PFSK-1 (cell line): ENCODE measurements at regions not wholly inside any gene's neighbourhood (a gene's known extent, or its start where the extent isn't known, plus 50 kb on each side); places are given as distances from the start of the nearest gene placed in this dataset.

Experiments used
- FOXP2 ChIP-seq: optimal IDR thresholded peaks from 2 replicates; pipeline ENCODE3; 2011; ENCODE audit warnings: borderline replicate concordance, control low read depth, inconsistent platforms; ENCODE audit not compliant: insufficient read depth; ENCODE audit errors: extremely low read length, extremely low read depth
- POLR2AphosphoS5 ChIP-seq: IDR thresholded peaks from 2 replicates; pipeline ENCODE4 v1.6.1; 2012; ENCODE audit warnings: low read depth, mild to moderate bottlenecking, control low read depth, low read length, moderate library complexity
- REST ChIP-seq, 2 experiments: IDR thresholded peaks; 2 replicates each; pipeline versions ENCODE4 v1.6.1 to v1.8.0; 2011 to 2012; ENCODE audit warnings: low read depth in 2 of 2, low read length in 2 of 2, control low read depth in 1 of 2, inconsistent platforms in 1 of 2, mild to moderate bottlenecking in 1 of 2, moderate library complexity in 1 of 2; ENCODE audit not compliant: insufficient read depth in 1 of 2
- SIN3A ChIP-seq: IDR thresholded peaks from 2 replicates; pipeline ENCODE4 v1.6.1; 2012; ENCODE audit warnings: mild to moderate bottlenecking, low read length, moderate library complexity, borderline replicate concordance; ENCODE audit not compliant: insufficient read depth
- TAF1 ChIP-seq: IDR thresholded peaks from 2 replicates; pipeline ENCODE4 v1.6.1; 2012; ENCODE audit warnings: low read length, control low read depth, borderline replicate concordance; ENCODE audit not compliant: insufficient read depth

- TF ChIP-seq POLR2AphosphoS5 (no peak), FOXP2 (no peak), REST (IDR thresholded peaks at IDR 0.05; ENCODE audit: insufficient read depth in 1 of 2, low read depth in 2 of 2, low read length in 2 of 2) (no peak), SIN3A (no peak), TAF1 (no peak)
Measured at GRCh38 chr1:222004034-222004433, 262.1 kb upstream of the DUSP10 start.

- TF ChIP-seq POLR2AphosphoS5 (no peak), SIN3A (no peak), TAF1 (no peak), FOXP2 (no peak), REST (IDR thresholded peaks at IDR 0.05; ENCODE audit: insufficient read depth in 1 of 2, low read depth in 2 of 2, low read length in 2 of 2) (no peak)
Measured at GRCh38 chr1:222002503-222002902, 260.6 kb upstream of the DUSP10 start.

- TF ChIP-seq SIN3A (no peak), REST (IDR thresholded peaks at IDR 0.05; ENCODE audit: insufficient read depth in 1 of 2, low read depth in 2 of 2, low read length in 2 of 2) (no peak), TAF1 (no peak), POLR2AphosphoS5 (no peak), FOXP2 (no peak)
Measured at GRCh38 chr1:222000131-222000530, 258.2 kb upstream of the DUSP10 start.

- TF ChIP-seq REST (IDR thresholded peaks at IDR 0.05; ENCODE audit: insufficient read depth in 1 of 2, low read depth in 2 of 2, low read length in 2 of 2) = no peak
- no peak for TF ChIP-seq TAF1
- TF ChIP-seq POLR2AphosphoS5 = no peak
- TF ChIP-seq FOXP2 = no peak
- no peak for TF ChIP-seq SIN3A
Measured at GRCh38 chr1:221998781-221999180, 256.9 kb upstream of the DUSP10 start.

GRCh38 chr1:221998186-221998612 is 256.3 kb upstream of the DUSP10 start:
- no peak for TF ChIP-seq TAF1
- TF ChIP-seq POLR2AphosphoS5 = no peak
- TF ChIP-seq REST (IDR thresholded peaks at IDR 0.05; ENCODE audit: insufficient read depth in 1 of 2, low read depth in 2 of 2, low read length in 2 of 2) = no peak
- TF ChIP-seq SIN3A = no peak
- no peak for TF ChIP-seq FOXP2
